ENCODE measurements at regions not wholly inside any gene's neighbourhood (a gene's known extent, or its start where the extent isn't known, plus 50 kb on each side); places are given as distances from the start of the nearest gene placed in this dataset.
A peak's percentile ranks its signal among the peaks of the same experiment; 100 is the strongest.

DNA sequence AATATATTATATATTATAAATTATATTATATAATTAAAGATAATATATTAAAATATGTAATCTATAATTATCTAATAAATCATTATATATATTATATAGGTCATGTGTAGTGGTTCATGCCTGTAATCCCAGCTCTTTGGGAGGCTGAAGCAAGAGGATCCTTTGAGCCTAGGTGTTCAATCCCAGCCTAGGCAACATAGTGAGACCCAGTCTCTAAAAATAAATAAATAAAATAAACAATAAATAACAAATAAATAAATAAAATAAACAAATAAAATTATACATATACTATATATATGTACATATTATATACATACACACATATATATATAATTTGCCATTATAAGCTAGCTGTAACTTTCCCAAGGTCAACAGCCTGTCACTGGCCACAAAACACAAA is 277.7 kb downstream of the SETD4 start:
- intact Hi-C loops (cut with DNase I): no loop called here
- DNase-seq (ENCODE audit: low spot score) (no peak), ATAC-seq (no peak)

DNA sequence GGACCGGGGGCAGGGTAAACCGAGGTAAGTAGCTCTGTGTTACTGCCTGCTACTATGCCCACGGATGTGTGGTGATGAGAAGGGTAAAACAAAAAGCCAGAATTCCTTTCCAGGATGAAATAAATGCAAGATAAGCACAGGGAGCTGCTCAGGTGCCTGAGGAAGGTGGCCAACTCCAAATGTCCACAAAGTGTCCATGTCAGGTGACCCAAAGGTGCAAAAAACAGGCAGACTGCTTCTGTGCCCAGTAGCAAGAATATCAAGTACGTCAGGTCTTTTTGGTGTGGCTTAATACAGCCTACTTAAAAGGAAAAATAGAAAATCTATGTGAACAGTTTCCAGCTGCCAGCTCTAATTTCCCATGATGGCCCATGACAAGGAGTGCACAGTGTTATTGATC is 279.3 kb downstream of the SETD4 start:
- intact Hi-C loops (cut with DNase I): no loop called here
- no peak for ATAC-seq
- DNase-seq (ENCODE audit: low spot score): no peak

DNA sequence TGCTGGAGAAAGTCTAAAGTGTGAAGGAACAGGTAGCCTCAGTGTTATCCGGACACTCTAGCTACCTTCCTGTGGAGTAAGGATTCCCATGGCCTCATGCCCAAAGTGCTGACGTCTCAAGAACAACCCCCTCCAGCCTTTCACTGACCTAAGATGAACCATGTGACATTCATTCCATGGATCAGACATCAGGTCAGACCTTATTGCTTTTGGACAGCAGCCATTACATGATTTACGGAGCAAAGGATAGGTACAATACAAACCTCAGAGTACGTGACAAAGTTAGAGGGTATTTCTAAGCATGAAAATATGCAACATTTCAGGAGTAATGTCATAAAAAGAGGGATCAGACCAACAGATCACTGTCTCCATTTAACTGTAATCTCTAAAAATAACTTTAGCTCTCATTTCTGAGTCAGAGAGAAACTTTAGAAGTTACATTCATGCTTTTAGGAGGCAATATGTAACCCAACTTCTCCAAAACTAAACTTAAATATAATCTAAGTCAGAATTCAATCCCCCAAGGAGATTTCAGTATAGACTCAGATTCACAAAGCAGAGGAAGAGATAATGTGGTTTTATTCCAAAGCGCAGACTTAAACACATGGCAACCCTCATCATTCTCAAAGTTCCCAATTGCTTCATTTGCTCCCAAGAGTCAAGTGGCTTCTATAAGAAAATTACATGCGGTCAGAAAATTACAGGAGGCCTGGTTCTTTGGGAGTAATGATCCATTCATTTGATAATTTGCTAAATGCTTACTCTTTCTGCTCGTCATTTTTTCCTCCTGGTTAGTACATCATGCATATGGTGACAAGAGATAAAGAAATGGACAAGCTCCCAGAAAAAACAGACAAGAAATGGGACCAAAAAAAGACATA is 280.4 kb downstream of the SETD4 start:
- ATAC-seq (peak; percentile 76), DNase-seq (ENCODE audit: low spot score) (no peak)
- intact Hi-C loops (cut with DNase I): no loop called here

DNA sequence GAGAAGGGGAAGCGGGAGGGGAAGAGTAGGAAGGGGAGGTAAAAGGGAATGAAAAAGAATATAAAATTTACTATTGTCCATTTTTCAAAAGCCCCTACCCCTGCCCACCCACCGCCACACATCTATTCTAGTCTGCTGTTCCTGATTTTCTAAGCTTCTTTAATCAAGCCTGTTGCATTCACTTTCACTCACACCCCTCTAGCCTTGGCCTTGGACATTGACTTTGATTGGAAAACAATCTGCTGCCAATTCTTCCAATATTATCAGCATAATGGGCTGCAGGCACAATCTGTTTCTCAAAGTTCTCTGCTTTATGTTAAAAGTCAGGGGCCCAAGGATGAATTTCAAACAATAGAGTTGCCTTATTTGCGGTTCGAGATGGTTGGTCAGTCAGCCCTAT is 281.2 kb downstream of the SETD4 start:
- ATAC-seq (no peak), DNase-seq (ENCODE audit: low spot score) (no peak)
- intact Hi-C loops (cut with DNase I): no loop called here

DNA sequence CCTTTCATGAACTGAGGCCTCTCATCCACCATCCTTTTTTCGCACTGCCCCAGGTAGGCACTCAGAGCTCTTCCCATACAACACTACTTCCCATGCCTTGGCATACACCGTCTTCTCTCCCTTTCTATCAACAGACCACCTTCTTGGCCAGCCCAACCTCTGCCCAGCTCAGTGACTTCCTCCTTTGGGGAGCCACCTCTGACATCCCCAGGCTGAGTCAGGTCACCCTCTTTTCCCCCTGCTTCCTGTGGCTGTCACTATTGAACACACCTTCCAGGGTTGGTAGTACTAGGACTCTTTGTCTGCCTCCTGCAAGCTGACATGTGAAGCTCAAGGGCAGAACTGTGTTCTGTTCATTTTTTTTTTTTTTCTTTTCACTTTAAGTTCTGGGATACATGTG is 283.2 kb downstream of the SETD4 start:
- DNase-seq (ENCODE audit: low spot score) (no peak), ATAC-seq (no peak)
- intact Hi-C loops (cut with DNase I): no loop called here

DNA sequence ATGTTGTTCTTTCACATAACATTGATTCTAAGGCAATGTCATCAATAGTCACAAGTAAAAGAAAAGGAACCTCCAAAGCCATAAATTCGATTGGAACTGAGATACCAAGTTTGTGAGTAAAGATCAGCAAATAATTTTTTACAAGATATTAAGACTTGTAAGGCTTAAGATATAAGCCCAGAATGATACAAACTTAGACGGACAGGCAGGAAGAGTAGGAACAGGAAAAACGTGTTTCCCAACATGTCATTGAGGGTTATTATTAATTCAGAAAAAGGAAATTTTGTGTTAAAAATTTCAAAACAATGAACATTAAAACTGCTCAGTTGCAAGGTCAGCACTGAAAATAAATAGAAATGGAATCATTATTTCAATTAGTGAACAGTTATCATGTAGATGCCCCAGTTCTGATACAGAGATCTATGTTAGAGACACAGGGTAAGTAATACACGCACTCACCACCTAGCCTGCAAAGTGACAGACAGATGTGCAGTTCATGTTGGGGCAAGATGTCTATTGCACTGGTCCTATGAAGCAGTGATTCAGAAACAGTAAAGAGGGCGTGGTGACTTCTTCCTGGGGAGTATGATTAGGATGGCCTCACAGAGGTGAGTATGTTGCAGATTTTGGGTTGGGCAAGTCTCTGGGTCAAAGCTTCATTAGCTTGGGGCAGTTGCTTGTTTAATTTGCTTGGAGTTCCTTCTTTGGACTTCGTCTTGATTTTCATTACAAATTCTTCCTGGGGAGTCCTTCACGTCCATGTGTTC is 284.4 kb downstream of the SETD4 start:
- ATAC-seq: no peak
- intact Hi-C loops (cut with DNase I): no loop called here
- DNase-seq (ENCODE audit: low spot score): no peak

DNA sequence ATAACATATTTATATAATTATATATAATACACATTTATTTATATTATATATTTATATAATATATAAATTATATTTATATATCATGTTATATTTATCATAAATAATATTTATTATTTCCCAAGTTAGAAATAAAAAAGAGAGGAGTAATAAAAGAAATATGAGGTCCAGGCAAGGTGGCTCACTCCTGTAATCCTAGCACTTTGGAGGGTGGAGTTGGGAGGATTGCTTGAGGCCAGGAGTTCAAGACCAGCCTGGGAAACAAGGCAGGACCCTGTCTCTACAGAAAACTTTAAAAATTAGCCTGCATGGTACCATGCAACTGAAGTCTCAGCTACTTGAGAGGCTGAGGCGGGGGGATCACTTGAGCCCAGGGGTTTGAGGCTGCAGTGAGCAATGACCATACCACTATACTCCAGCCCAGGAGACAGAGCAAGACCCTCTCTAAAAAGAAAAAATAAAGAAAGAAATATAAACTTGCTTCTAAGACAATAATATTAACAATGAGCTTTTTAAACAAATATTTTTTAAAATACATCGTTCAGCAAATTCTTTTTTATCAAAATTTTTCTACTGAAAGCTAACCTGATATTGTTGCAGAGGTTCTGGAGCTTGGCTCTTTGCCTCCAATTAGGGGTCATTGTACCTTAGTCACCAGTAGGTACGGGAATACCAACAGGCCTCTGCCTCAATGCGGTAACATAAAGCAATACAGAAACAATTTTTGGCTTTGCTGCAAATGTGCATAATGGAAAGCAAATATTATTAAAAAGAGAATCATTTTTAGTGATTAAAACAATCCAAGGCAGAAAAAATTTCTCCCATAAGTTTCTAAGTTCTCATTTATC is 290.0 kb downstream of the SETD4 start:
- DNase-seq (ENCODE audit: low spot score) (no peak), ATAC-seq (no peak)
- intact Hi-C loops (cut with DNase I): no loop called here

DNA sequence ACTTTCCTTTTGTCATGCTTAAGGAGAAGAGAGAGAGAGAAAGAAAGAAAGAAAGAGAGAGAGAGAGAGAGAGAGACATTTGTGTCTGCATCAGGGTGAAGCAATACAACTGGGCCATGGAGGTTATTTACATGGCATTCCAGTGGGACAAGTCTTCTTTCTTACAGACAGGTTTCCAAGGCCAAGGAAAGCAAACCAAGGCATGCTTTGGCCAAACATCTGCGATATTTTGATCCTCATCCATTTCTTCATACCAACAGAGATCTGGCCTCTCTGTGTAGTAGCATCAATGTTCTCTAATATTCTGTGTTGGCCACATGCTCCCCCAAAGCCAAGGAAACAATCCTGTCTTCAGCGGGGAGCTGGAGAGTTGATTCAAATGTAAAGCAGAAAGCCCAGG is 292.1 kb downstream of the SETD4 start:
- intact Hi-C loops (cut with DNase I): no loop called here
- ATAC-seq (peak; percentile 92), DNase-seq (ENCODE audit: low spot score) (no peak)

DNA sequence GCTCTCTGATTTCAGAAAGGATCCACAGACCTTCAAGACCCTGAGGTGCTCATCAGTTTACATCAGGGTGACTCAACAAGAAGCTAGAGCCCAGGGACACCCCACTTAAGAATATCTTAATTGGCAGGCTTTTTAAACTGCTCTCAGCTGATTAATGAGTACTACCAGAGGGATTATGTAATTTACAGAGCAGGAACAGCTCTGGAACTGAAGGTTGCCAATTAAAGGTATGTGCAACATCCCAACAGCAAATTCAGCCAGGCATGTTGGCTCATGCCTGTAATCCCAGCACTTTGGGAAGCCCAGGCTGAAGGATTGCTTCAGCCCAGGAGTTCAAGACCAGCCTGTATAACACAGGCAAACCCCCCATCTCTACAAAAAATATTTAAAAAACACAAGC is 295.7 kb downstream of the SETD4 start:
- no peak for DNase-seq (ENCODE audit: low spot score)
- intact Hi-C loops (cut with DNase I): loop anchor here (5.0 kb wide), 2 partner anchors 72 to 1647 kb away; no protein-coding TSS in a partner anchor
- ATAC-seq: no peak

DNA sequence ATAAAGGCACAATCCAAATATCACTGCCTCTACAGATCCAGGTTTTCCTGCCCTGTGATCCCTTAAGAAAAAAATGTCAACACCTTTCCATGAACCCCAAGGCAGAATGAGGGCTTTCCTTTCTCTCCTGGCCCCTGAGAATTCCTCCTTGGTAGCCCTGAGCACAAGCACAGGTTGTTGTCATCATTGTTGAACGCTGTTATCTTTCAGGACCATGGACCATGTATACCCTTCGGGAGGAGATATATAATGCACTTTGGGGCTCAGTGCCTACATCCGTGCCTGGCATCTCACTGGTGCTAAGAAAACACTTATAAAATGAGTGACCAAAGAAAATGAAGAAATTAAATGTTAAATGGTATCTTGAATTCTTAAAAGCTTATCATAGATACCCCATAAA is 296.2 kb downstream of the SETD4 start:
- DNase-seq (ENCODE audit: low spot score) (no peak), ATAC-seq (no peak)
- intact Hi-C loops (cut with DNase I): loop anchor here (5.0 kb wide), 2 partner anchors 72 to 1647 kb away; no protein-coding TSS in a partner anchor

DNA sequence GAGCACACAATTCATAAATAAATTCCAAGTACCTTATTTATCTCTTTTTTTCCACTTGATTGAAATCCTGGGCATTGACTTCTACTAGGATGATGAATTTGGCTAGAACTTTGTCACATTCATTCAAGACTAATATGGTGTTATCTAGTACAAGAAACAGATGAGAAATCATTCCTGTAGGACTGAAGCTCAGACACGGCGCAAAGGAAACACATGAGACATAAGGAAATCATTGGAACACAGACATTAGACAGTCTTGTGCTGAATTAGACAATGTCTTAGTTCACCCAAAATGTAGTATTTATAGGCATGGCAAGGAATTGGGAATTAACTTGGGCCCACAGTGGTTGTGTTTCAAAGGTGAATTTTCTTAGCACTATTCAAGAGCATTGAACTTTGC is 305.7 kb downstream of the SETD4 start:
- DNase-seq (ENCODE audit: low spot score): no peak
- ATAC-seq: no peak
- intact Hi-C loops (cut with DNase I): no loop called here

DNA sequence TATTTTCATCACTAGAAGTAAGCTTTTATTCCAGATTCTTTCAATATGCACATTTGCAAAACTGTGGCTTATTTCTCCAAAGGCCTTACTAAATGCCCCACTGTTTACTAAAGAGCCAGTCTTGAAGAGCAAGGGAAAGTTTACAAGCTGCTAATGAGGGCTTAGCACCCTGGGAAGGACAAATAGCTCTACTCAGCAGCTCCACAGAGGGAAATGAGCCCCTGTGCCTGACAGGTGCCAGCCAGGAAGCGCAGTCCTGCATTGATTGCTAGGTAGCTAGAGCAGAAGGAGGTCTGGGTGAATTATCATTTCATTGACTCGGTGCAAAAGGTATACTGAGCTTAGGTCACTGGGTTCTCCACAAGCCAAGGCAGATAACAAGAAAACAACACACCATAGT is 307.0 kb downstream of the SETD4 start:
- ATAC-seq: no peak
- intact Hi-C loops (cut with DNase I): no loop called here

DNA sequence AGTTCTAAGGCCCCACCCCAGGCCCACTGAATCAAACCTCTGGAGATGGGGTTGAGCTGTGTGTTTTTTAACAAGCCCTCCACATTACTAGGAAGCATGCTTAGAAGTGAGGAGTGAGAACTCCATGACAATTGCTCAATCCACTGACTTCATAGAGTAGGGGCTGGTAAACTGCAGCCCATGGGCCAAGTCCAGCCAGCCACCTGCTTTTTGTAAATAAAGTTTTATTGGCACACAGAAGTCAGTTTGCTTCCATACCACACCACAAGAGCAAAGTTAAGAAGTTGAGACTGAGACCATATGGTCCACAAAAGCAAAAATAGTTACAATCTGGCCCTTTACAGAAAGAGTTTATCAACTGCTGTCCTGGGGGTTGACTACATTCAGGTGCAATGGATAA is 309.2 kb downstream of the SETD4 start:
- intact Hi-C loops (cut with DNase I): no loop called here

More for the DNA sequence above, 307.0 kb downstream of the SETD4 start:
- DNase-seq (ENCODE audit: low spot score): no peak

DNA sequence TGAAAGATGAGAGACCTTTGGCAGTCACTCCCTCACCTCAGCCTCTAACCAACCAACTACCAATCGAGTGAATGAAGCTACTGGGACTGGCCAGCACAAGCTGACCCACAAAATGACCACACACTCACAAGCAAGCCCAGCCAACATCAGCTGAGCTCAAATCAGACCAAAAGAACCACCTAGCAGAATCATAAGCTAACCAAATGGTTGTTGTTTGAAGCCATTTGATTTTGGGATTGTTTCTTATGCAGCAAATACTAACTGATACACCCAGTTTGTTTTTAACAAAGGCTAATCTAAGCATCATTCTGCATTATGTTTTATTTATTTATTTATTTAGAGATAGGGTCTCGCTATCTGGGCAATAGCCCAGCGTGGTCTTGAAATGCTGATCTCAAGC is 310.4 kb downstream of the SETD4 start:
- no peak for DNase-seq (ENCODE audit: low spot score)
- no peak for ATAC-seq
- intact Hi-C loops (cut with DNase I): no loop called here

More for the DNA sequence above, 309.2 kb downstream of the SETD4 start:
- ATAC-seq (no peak), DNase-seq (ENCODE audit: low spot score) (no peak)

DNA sequence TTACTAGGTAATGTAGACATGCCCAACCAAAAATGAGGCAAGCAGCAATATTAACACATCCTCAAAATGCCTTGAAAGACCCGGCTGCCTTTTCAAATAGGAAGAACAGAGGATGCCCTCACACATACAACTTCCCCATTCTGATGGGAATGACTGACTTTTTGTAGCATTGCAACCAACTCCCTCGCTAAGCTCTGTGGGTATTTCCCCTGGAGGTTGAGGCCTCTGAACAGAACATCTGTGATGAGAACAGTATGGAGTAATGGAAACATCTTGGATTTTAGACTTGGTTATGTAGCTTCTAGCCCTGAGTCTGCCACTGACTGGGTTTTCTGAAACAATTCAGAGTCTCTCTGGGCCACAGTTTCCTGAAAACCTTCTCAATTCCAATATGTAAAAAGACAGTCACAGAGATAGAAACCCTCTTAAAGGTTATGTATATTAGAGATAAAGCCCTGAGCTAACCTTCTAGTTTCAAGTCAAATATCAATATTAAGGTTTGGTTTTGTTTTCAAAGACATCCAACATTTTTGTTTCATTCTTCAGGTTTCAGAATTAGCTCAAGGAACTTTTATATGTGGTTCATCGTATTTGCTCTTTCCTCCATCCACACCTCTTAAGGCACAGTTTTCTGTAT is 311.5 kb downstream of the SETD4 start:
- ATAC-seq: peak; percentile 44
- no peak for DNase-seq (ENCODE audit: low spot score)
- intact Hi-C loops (cut with DNase I): no loop called here

DNA sequence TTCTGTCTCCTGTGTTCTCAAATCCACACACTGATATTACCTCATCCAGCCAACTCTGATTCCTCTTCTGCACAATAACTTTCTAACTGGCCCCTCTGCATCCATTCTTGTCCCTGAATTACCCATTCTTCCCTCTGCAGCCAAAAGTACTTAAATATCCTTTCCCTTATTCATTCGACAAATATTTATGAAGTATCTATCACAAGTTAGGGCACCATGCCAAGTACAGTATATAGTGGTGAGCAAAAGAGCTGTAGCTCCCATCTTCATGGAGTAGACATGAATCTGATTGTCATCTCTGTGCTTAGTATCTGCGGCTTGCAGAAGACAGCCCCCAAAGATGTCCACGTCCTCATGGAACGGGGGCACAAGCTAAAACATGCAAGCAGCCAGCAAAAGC is 316.8 kb downstream of the SETD4 start:
- intact Hi-C loops (cut with DNase I): no loop called here
- DNase-seq (ENCODE audit: low spot score): no peak
- ATAC-seq: no peak

DNA sequence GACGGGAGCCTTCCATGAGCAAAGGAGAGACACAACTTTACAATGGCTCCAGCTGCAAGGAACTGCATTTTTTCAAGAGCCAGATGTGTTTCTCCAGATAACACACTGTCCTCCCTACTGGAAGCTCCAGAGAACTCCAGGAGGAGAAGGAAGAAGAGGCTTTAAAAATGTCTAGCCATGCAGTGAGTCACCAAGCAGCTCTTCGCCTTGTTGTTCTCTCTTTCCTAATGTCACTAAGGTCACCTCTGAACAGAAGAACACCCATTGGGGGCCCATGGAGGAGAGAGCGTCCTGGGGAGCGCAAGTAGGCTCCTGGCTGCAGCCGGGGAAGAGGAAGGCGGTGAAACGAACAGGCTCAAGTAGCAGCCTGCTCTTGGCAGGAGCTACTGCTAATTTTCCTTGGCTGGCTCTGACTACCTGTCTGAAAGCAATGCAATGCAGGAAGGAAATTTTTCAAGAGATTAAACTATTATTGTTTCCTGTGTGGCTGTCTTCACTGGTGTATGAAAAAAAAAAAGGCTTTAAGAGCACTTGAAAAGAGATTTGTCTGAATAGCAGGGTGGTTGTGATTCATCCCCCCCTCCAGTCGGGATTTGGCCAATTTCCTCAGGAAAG is 321.9 kb downstream of the SETD4 start:
- ATAC-seq: no peak
- no peak for DNase-seq (ENCODE audit: low spot score)
- intact Hi-C loops (cut with DNase I): no loop called here

DNA sequence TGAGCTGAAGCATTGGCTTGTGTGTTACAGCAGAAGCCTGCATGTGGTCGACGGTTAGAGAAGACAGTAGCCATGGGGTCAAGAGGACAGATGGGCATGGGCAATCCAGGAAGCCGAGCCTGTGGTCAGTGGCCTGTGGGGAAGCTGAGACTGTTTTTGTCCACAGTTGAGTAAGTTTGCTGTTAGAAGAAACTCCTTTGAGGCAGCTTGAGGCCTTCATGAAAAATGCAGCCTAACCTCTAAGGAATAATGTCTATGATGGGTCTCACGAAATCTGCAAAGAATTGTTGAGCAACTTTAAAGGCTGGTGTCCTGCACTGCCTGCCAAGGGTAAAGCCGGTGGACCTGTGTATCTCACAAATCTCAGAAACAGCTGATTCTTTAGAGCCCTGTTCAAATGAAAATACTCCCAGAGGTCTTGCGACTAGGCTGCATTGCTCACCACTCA is 322.4 kb downstream of the SETD4 start:
- intact Hi-C loops (cut with DNase I): no loop called here
- DNase-seq (ENCODE audit: low spot score) (peak; percentile 67), ATAC-seq (peak; percentile 95)
